ENCODE measurements at regions not wholly inside any gene's neighbourhood (a gene's known extent, or its start where the extent isn't known, plus 50 kb on each side); places are given as distances from the start of the nearest gene placed in this dataset.
"Not testable (repeated sequence)": the region's sequence is repeated elsewhere in the genome, so short reads cannot be mapped to it uniquely, and the experiment has no call there.

DNA sequence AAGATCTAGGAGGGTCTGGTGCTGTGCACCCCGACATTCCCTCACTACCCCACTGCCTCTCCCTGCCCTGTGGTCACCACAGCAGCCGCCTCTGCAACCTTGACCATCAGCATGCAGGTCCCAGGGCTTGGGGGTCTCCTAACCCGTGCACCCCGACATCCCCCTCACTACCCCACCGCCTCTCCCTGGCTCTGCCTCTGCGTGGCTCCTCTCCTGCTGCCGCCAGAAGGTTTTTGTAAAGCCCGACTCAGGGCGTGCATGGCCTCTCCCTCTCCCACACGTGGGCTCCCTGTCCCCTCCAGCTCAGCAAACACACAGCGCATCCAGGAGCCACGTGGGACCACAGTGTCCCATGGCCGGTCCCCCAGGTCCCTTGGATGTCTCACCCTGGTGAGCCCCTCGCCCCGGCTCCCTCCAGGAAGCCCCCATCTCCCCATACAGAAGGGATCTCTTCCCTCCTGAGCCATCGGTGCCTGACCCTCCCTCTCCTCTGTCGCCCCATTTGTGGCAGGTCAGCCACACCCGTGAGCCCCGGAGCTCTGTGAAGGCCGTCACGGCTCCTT, 112.5 kb upstream of the LPCAT1 start:
- not testable (repeated sequence) for DNase-seq (ENCODE audit: low spot score)

GRCh38 chr5:1635477-1635876, 111.7 kb upstream of the LPCAT1 start:
- not testable (repeated sequence) for DNase-seq (ENCODE audit: low spot score)

- DNase-seq (ENCODE audit: low spot score): no peak
Observed at GRCh38 chr5:1634337-1634661, 110.5 kb upstream of the LPCAT1 start.

DNA sequence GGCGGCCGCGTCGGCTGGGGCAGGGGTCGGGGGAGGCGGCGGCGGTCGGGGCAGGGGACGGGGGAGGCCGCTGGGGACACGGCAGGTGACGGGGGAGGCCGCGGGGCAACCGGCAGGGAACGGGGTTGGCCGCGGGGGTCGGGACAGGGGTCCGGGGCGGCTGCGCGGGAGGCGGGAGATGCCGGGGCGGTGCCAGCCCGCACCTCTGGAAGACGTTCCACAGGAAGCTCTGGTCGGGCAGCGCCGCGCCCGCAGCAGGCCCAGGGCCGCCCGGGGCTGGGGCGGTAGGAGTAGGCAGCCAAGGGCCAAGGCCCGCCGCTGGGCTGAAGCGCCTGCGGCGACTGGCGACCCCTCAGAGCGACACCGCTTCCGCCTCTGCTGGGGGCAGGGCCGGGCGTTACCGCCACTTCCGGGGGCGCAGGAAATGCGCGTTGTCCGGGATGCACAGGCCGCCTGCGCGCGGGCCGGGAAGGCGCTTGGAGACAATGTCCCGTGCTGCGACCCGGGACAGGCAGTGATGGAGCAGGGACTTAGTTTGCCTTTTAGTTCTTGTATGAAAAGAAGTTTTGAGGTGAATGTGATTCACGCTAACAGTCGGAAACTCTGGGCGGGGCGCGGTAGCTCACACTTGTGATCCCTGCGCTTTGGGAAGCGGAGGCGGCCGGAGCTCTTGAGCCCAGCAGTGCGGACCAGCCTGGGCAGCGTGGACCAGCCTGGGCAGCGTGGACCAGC, 110.0 kb upstream of the LPCAT1 start:
- DNase-seq (ENCODE audit: low spot score): peak; percentile 76

- not testable (repeated sequence) for DNase-seq (ENCODE audit: low spot score)
Observed at GRCh38 chr5:1631004-1631403, 107.2 kb upstream of the LPCAT1 start.

GRCh38 chr5:1626397-1626796, 102.6 kb upstream of the LPCAT1 start:
- DNase-seq (ENCODE audit: low spot score): not testable (repeated sequence)

DNA sequence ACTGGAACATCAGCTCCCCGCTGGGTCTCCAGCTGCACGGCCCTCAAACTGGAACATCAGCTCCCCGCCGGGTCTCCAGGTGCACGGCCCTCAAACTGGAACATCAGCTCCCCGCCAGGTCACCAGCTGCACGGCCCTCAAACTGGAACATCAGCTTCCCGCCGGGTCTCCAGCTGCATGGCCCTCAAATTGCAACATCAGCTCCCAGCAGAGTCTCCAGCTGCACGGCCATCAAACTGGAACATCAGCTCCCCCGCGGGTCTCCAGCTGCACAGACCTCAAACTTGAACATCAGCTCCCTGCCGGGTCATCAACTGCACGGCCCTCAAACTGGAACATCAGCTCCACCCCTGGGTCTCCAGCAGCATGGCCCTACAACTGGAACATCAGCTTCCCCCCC, 95.8 kb upstream of the LPCAT1 start:
- not testable (repeated sequence) for DNase-seq (ENCODE audit: low spot score)

DNA sequence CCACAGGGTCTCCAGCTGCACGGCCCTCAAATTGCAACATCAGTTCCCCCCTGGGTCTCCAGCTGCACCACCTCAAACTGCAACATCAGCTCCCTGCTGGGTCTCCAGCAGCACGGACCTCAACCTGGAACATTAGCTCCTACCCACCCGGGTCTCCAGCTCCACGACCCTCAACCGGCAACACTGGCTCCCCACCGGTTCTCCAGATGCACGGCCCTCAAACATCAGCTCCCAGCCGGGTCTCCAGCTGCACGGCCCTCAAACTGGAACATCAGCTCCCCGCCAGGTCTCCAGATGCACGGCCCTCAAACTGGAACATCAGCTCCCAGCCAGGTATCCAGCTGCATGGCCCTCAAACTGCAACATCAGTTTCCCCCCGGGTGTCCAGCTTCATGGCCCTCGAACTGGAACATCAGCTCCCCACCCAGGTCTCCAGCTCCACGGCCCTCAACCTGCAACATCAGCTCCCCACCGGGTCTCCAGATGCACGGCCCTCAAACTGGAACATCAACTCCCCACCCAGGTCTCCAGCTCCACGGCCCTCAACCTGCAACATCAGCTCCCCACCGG, 94.6 kb upstream of the LPCAT1 start:
- DNase-seq (ENCODE audit: low spot score): not testable (repeated sequence)

- not testable (repeated sequence) for DNase-seq (ENCODE audit: low spot score)
Observed at GRCh38 chr5:1617236-1617755, 93.5 kb upstream of the LPCAT1 start.

DNA sequence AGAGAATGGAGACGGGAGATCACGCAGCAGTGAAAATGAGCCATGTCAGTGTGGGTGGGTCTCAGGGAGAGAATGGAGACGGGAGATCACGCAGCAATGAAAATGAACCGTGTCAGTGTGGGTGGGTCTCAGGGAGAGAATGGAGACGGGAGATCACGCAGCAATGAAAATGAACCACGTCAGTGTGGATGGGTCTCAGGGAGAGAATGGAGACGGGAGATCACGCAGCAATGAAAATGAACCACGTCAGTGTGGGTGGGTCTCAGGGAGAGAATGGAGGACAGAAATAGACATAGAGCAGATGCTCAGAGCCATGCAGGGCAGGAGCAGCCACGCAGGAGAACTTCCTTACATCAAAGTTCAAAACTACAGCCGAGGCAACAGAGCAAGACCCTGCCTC, 89.8 kb upstream of the LPCAT1 start:
- not testable (repeated sequence) for DNase-seq (ENCODE audit: low spot score)

DNA sequence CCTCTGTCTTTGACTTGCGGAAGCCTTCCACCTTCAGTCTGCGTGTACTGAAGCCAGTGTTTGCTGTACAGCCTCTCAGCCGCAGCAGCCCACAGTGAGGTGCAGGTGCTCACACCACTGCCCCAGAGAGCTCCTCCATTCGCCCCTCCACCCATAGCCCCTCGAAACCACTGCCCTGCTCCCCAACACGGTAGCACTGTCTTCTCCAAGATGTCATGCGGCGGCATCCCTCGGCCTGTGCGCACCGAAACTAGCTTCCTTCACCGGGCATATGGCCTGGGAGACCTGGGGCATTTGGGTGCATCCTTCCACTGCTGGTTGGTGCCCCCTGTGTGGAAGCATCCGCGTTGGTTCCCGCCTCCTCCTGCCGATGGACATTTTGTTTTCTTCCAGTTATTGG, 86.8 kb upstream of the LPCAT1 start:
- not testable (repeated sequence) for DNase-seq (ENCODE audit: low spot score)

- DNase-seq (ENCODE audit: low spot score): not testable (repeated sequence)
Observed at GRCh38 chr5:1609111-1609510, 85.4 kb upstream of the LPCAT1 start.

DNA sequence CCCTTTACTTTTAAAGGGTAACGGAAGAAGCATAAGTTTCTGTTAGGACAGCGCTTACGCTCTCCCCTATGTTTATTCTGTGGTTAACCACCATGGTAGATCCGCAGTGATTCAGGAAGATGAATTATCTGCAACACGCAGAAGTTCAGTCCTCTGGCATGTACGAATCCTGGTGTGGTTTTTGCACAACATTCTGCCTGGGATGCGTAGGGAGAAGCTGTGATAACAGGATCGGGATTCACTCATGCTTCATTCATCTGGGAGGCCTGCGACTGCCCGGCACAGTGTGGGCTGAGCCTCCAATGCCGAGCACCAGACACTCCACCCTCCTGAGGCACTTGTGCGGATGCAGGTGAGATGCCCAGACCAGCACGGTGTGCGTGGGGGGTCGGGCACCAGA, 84.6 kb upstream of the LPCAT1 start:
- DNase-seq (ENCODE audit: low spot score): not testable (repeated sequence)

DNA sequence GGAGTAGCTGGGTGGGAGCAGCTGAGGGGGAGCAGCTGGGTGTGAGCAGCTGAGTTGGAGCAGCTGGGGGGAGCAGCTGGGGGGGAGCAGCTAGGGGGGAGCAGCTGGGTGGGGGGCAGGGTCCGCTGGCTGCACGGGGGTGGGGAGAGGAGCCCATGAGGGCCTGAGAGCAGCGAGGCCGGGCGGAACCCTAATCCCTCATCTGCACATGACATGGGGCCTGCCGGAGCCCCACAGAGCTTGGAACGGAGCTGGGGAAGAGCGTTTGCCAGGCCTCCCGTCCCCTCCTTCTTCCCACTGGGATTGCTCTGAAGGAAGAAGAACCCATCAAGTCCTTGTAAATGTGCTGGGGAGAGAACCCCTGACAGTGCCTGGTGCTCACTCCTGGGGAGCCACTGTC, 83.2 kb upstream of the LPCAT1 start:
- DNase-seq (ENCODE audit: low spot score): not testable (repeated sequence)

DNA sequence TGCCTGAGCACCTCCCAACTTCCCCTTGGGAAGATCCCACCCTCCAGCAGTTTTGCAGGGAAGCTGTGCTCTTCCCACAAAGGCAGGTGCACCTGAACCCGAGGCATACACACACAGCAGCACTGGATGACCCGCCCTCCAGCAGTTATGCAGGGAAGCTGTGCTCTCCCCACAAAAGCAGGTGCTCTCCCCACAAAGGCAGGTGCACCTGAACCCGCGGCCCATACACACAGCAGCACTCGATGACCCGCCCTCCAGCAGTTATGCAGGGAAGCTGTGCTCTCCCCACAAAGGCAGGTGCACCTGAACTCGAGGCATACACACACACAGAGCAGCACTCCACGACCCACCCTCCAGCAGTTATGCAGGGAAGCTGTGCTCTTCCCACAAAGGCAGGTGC, 80.2 kb upstream of the LPCAT1 start:
- not testable (repeated sequence) for DNase-seq (ENCODE audit: low spot score)

DNA sequence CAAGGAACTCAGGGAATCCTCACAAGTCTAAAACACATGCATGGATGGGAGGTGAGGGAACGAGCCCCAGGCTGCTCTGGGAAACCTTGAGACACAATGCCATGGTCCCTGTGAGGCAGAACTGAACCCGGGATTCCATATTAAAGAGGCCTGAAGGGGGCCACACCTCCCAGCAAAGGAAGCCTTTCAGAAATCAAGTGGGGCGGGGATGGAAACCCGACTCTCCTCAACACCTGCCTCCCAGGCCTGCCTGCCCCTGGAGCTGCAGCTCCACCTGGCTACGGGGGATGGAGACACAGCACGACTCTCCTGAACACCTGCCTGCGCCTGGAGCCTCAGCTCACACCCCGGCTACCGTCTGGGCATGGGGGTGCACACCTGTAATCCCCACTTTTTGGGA, 77.8 kb upstream of the LPCAT1 start:
- DNase-seq (ENCODE audit: low spot score): not testable (repeated sequence)

GRCh38 chr5:1598950-1599737, 75.4 kb upstream of the LPCAT1 start:
- DNase-seq (ENCODE audit: low spot score): not testable (repeated sequence)

DNA sequence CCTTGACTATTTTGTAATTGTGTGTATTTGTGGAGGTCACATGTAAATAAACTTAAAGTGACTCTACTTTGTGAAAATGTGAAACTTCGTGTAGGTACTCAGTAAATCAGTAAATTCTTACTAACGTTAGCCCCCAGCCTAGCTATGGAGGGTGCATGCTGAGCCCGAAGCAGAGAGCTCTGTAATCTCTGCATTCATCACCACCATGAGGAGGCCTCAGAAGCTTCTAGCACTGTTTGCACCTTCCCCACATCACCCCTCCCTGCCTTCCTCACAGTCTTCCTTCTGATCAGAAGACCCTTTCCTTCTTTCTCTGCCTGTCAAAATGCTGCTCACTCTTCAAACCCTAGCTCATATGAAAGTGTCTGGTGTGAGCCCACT, 73.3 kb upstream of the LPCAT1 start:
- DNase-seq (ENCODE audit: low spot score): not testable (repeated sequence)

DNA sequence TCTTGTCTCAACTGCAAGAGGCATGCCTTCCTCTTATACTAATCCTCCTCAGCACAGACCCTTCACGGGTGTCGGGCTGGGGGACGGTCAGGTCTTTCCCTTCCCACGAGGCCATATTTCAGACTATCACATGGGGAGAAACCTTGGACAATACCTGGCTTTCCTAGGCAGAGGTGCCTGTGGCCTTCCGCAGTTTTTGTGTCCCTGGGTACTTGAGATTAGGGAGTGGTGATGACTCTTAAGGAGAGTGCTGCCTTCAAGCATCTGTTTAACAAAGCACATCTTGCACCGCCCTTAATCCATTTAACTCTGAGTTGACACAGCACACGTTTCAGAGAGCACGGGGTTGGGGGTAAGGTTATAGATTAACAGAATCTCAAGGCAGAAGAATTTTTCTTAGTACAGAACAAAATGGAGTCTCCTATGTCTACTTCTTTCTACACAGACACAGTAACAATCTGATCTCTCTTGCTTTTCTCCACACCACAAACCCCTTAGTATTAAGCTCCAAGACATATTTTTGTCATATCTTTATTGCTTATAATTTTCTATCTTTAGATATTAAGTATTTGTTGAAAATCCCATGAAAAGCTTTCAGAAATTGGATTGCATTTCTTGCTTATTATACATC, 72.8 kb upstream of the LPCAT1 start:
- not testable (repeated sequence) for DNase-seq (ENCODE audit: low spot score)

GRCh38 chr5:1594357-1595106, 70.8 kb upstream of the LPCAT1 start:
- peak; percentile 72 for DNase-seq (ENCODE audit: low spot score)

GRCh38 chr5:1593903-1594356, 70.2 kb upstream of the LPCAT1 start:
- DNase-seq (ENCODE audit: low spot score): no peak

Data from putamen (tissue), 1 donor.